Panc1 (cell line): ENCODE measurements at regions not wholly inside any gene's neighbourhood (a gene's known extent, or its start where the extent isn't known, plus 50 kb on each side); places are given as distances from the start of the nearest gene placed in this dataset.

ENCODE experiments used
- ATAC-seq: fragments of 200-7000 bp; cut with Tn5 transposase; 2 replicates; pipeline ENCODE4 v1.9.1; 2020; ENCODE audit warnings: mild to moderate bottlenecking, moderate library complexity
- BruUV-seq: library from RNA; stranded (reverse); fragments of 400-500 nt; replicated peaks from 2 replicates; lab custom pipeline; 2021; lab: Mats Ljungman, UMichigan
- CTCF ChIA-PET: fragments of 300-600 bp; sonication (Branson Sonifier 250); formaldehyde crosslinking; loops from one replicate; lab custom pipeline; 2022; ENCODE audit warnings: antibody characterized with exemption; lab: Charles Lee
- POLR2A ChIA-PET: fragments of 300-600 bp; sonication (Branson Sonifier 250); formaldehyde crosslinking; loops from one replicate; lab custom pipeline; 2022; ENCODE audit warnings: antibody characterized with exemption; lab: Charles Lee
- DNase-seq: peaks from one replicate; pipeline ENCODE4 v3.0.0-alpha.2; 2010; ENCODE audit warnings: low read depth, low spot score
- H3K27ac ChIP-seq: 2 replicates; pipeline ENCODE4 v1.5.1; 2011; ENCODE audit warnings: mild to moderate bottlenecking, low read length, inconsistent platforms
- H3K27me3 ChIP-seq: fragments of 200-500 bp; sonication (Bioruptor generic); 2 replicates; pipeline ENCODE4 v1.6.0; 2014; ENCODE audit warnings: low read length, inconsistent platforms; ENCODE audit not compliant: control insufficient read depth, insufficient read depth
- H3K36me3 ChIP-seq: fragments of 200-500 bp; sonication (Bioruptor generic); 2 replicates; pipeline ENCODE4 v1.5.1; 2014; ENCODE audit warnings: inconsistent platforms, mild to moderate bottlenecking, low read length, moderate library complexity; ENCODE audit not compliant: control insufficient read depth, insufficient read depth
- H3K4me1 ChIP-seq: 2 replicates; pipeline ENCODE4 v1.5.1; 2011; ENCODE audit warnings: inconsistent platforms, mild to moderate bottlenecking, low read length, moderate library complexity; ENCODE audit not compliant: control insufficient read depth, insufficient read depth
- H3K4me3 ChIP-seq, 2 experiments: 2 replicates each; pipeline ENCODE4 v1.5.1; 2011 to 2012; ENCODE audit warnings: low read depth in 2 of 2, low read length in 2 of 2, mild to moderate bottlenecking in 2 of 2, inconsistent platforms in 1 of 2, moderate library complexity in 1 of 2
- H3K9me3 ChIP-seq: fragments of 200-500 bp; sonication (Bioruptor generic); 2 replicates; pipeline ENCODE4 v1.5.1; 2014; ENCODE audit warnings: low read depth, mild to moderate bottlenecking, inconsistent platforms, low read length, moderate library complexity; ENCODE audit not compliant: control insufficient read depth, insufficient read depth
- CTCF ChIP-seq: fragments of 450-650 bp; IDR thresholded peaks from 2 replicates; pipeline ENCODE4 v1.5.1; 2017; ENCODE audit warnings: mild to moderate bottlenecking
- POLR2AphosphoS5 ChIP-seq: IDR thresholded peaks from 2 replicates; pipeline ENCODE4 v1.6.1; 2012; ENCODE audit warnings: mild to moderate bottlenecking, low read depth, low read length, moderate library complexity
- SIN3A ChIP-seq: IDR thresholded peaks from 2 replicates; pipeline ENCODE4 v1.6.1; 2012; ENCODE audit warnings: low read depth, mild to moderate bottlenecking, low read length, moderate library complexity, borderline replicate concordance; ENCODE audit not compliant: insufficient read depth
- TCF7L2 ChIP-seq: IDR thresholded peaks from 2 replicates; pipeline ENCODE4 v1.6.1; 2011; ENCODE audit warnings: mild to moderate bottlenecking, low read depth, low read length, inconsistent platforms
- in situ Hi-C: cut with HindIII; loops from 2 replicates; pipeline ENCODE4 v1.10.0; 2016; ENCODE audit warnings: low sequenced_read_pairs, low pct_unique_long_range_greater_than_20kb
- intact Hi-C: fragments of 100-400 bp; cut with micrococcal nuclease; formaldehyde crosslinking; loops from one replicate; pipeline ENCODE4 v1.10.0; 2022; ENCODE audit not compliant: unreplicated experiment
- TF ChIP-seq, protein P1 (sequence below), 2 experiments: IDR thresholded peaks; 2 replicates each; pipeline ENCODE4 v1.6.1; 2011 to 2012; ENCODE audit warnings: low read depth in 2 of 2, control low read depth in 1 of 2, low read length in 1 of 2, mild to moderate bottlenecking in 1 of 2, moderate library complexity in 1 of 2; ENCODE audit not compliant: insufficient read depth in 1 of 2

DNA sequence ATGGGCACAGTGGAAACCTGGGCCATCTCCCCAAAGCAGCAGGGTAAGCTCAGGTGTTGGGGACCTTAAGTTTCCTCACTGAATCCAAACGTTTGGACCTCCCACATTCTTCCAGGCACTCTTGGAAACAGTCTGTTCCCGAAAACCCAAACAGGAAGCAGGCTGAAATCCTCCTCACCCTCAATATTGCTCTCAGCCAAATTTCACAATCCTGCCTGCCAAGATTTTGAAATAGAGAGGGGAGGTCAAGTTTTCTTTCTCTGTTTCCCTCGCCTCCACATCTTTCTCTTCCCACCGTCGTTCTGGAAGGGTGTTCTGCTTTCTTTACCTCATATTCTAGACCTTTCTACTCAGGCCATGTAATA lies 392.0 kb upstream of the SASH1 start:
- no TSS peak for BruUV-seq
- in situ Hi-C loops: no loop called here

GRCh38 chr6:147951726-147952125 lies 390.9 kb upstream of the SASH1 start:
- no peaks in the 10 kb centered on the region for H3K36me3 ChIP-seq
- no peaks in the 10 kb centered on the region for H3K9me3 ChIP-seq
- intact Hi-C loops: no loop called here
- in situ Hi-C loops: no loop called here
- peaks cover 2% of the 10 kb centered on the region; the same call in 1 of the 2 replicates for H3K27me3 ChIP-seq
- H3K4me1 ChIP-seq: no peaks in the 10 kb centered on the region
- DNase-seq (no peak), ATAC-seq (no peak)
- no peak overlapping the region for H3K4me3 ChIP-seq
- ChIA-PET CTCF (no interaction called here), POLR2A (no interaction called here)
- H3K27ac ChIP-seq: no peak overlapping the region
- TF ChIP-seq SIN3A (no peak), POLR2AphosphoS5 (no peak), CTCF (no peak), TCF7L2 (no peak)
- TF ChIP-seq, protein P1, sequence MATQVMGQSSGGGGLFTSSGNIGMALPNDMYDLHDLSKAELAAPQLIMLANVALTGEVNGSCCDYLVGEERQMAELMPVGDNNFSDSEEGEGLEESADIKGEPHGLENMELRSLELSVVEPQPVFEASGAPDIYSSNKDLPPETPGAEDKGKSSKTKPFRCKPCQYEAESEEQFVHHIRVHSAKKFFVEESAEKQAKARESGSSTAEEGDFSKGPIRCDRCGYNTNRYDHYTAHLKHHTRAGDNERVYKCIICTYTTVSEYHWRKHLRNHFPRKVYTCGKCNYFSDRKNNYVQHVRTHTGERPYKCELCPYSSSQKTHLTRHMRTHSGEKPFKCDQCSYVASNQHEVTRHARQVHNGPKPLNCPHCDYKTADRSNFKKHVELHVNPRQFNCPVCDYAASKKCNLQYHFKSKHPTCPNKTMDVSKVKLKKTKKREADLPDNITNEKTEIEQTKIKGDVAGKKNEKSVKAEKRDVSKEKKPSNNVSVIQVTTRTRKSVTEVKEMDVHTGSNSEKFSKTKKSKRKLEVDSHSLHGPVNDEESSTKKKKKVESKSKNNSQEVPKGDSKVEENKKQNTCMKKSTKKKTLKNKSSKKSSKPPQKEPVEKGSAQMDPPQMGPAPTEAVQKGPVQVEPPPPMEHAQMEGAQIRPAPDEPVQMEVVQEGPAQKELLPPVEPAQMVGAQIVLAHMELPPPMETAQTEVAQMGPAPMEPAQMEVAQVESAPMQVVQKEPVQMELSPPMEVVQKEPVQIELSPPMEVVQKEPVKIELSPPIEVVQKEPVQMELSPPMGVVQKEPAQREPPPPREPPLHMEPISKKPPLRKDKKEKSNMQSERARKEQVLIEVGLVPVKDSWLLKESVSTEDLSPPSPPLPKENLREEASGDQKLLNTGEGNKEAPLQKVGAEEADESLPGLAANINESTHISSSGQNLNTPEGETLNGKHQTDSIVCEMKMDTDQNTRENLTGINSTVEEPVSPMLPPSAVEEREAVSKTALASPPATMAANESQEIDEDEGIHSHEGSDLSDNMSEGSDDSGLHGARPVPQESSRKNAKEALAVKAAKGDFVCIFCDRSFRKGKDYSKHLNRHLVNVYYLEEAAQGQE (IDR thresholded peaks at IDR 0.05; ENCODE audit: insufficient read depth in 1 of 2, low read depth in 2 of 2, low read length in 1 of 2): no peak
- BruUV-seq: no TSS peak

More for the DNA sequence above, 392.0 kb upstream of the SASH1 start:
- Histone ChIP-seq H3K4me1 (no peaks in the 10 kb centered on the region), H3K27ac (no peak overlapping the region), H3K9me3 (no peaks in the 10 kb centered on the region), H3K4me3 (no peak overlapping the region), H3K36me3 (no peaks in the 10 kb centered on the region), H3K27me3 (peaks cover 2% of the 10 kb centered on the region; the same call in 1 of the 2 replicates)
- ATAC-seq (no peak), DNase-seq (no peak)
- ChIA-PET CTCF (no interaction called here), POLR2A (no interaction called here)
- intact Hi-C loops: no loop called here
- no peak for TF ChIP-seq SIN3A
- TF ChIP-seq TCF7L2: no peak
- no peak for TF ChIP-seq POLR2AphosphoS5
- TF ChIP-seq, protein P1 (IDR thresholded peaks at IDR 0.05; ENCODE audit: insufficient read depth in 1 of 2, low read depth in 2 of 2, low read length in 1 of 2): no peak
- TF ChIP-seq CTCF: no peak
